DOHH2 (cell line): ENCODE measurements at regions not wholly inside any gene's neighbourhood (a gene's known extent, or its start where the extent isn't known, plus 50 kb on each side); places are given as distances from the start of the nearest gene placed in this dataset.

ENCODE experiments used
- H3F3A ChIP-seq: fragments of 200-600 bp; sonication (generic), shearing (Covaris generic); 2 replicates; pipeline ENCODE4 v1.6.0; 2016; ENCODE audit warnings: antibody characterized with exemption, mild to moderate bottlenecking; ENCODE audit not compliant: control insufficient read depth, insufficient read depth
- H3K27ac ChIP-seq: fragments of 200-600 bp; sonication (generic); 2 replicates; pipeline ENCODE4 v1.5.1; 2014; ENCODE audit warnings: low read depth, mild to moderate bottlenecking, low read length, moderate library complexity
- H3K27me3 ChIP-seq: fragments of 200-600 bp; sonication (generic); 2 replicates; pipeline ENCODE4 v1.6.1; 2014; ENCODE audit warnings: mild to moderate bottlenecking, low read length, mixed read lengths; ENCODE audit not compliant: control insufficient read depth
- H3K36me3 ChIP-seq: fragments of 200-600 bp; sonication (generic); 2 replicates; pipeline ENCODE4 v1.6.1; 2014; ENCODE audit warnings: mild to moderate bottlenecking, low read length, moderate library complexity, mixed read lengths; ENCODE audit not compliant: control insufficient read depth
- H3K4me1 ChIP-seq: fragments of 200-600 bp; sonication (generic); 2 replicates; pipeline ENCODE4 v1.6.1; 2014; ENCODE audit warnings: mild to moderate bottlenecking, low read length, mixed read lengths; ENCODE audit not compliant: control insufficient read depth
- H3K4me2 ChIP-seq: fragments of 200-600 bp; sonication (generic); 2 replicates; pipeline ENCODE4 v1.6.0; 2014; ENCODE audit warnings: mild to moderate bottlenecking, low read length, moderate library complexity
- H3K4me3 ChIP-seq: fragments of 200-600 bp; sonication (generic); 2 replicates; pipeline ENCODE4 v1.5.1; 2014; ENCODE audit warnings: mild to moderate bottlenecking, low read length, mixed read lengths
- H3K79me2 ChIP-seq: fragments of 200-600 bp; sonication (generic); 2 replicates; pipeline ENCODE4 v1.6.1; 2014; ENCODE audit warnings: mild to moderate bottlenecking, low read length, mixed read lengths; ENCODE audit not compliant: control insufficient read depth
- H3K9me2 ChIP-seq: fragments of 200-600 bp; sonication (generic); replicated peaks from 2 replicates; pipeline ENCODE4 v1.6.1; 2014; ENCODE audit warnings: mild to moderate bottlenecking, low read length, mixed read lengths; ENCODE audit not compliant: control insufficient read depth
- H3K9me3 ChIP-seq: fragments of 200-600 bp; sonication (generic); 2 replicates; pipeline ENCODE4 v1.6.1; 2014; ENCODE audit warnings: antibody characterized with exemption, low read length, mixed read lengths; ENCODE audit not compliant: control insufficient read depth, insufficient read depth
- H4K20me1 ChIP-seq: fragments of 200-600 bp; sonication (generic); 2 replicates; pipeline ENCODE4 v1.6.0; 2014; ENCODE audit warnings: low read depth, mild to moderate bottlenecking, antibody characterized with exemption, low read length, moderate library complexity; ENCODE audit not compliant: control insufficient read depth, insufficient read depth
- CTCF ChIP-seq: fragments of 200-600 bp; sonication (generic); IDR thresholded peaks from one replicate; pipeline ENCODE4 v1.5.1; 2014; ENCODE audit warnings: antibody characterized with exemption, mild to moderate bottlenecking, low read depth, low read length; ENCODE audit not compliant: poor library complexity, severe bottlenecking
- EZH2phosphoT487 ChIP-seq: fragments of 200-600 bp; sonication (generic); IDR thresholded peaks from 2 replicates; pipeline ENCODE4 v1.6.1; 2017; ENCODE audit warnings: borderline replicate concordance, mild to moderate bottlenecking, antibody characterized with exemption, low read length, moderate library complexity, mixed read lengths

DNA sequence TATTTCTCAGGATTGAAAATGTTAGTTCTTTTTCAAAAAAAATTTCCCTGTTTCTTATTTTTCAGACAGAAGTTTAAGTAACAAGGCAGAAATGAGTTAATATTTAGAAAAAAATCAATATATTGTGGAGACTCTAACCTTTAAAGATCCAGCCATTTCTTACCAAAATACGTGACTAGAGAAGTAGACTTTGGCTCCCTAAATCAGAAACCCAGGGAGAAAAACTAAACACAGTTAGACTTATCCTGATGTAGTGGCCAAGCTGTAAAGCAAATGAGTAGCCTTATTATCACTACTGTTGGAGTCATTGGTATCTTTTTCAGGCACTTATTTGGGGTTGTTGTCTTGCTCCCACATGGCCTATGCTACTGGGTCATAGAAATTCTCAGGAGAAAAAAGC is 1556.4 kb upstream of the ADGRL3 start:
- Histone ChIP-seq H3K9me3 (no peaks in the 10 kb centered on the region), H3K4me1 (no peaks in the 10 kb centered on the region), H3K4me3 (no peak overlapping the region), H3K4me2 (no peak overlapping the region), H3K27ac (no peak overlapping the region), H3F3A (no peaks in the 10 kb centered on the region), H3K9me2 (no peaks in the 10 kb centered on the region), H4K20me1 (no peaks in the 10 kb centered on the region), H3K79me2 (no peaks in the 10 kb centered on the region), H3K36me3 (no peaks in the 10 kb centered on the region), H3K27me3 (no peaks in the 10 kb centered on the region)
- TF ChIP-seq CTCF: no peak
- TF ChIP-seq EZH2phosphoT487: no peak

DNA sequence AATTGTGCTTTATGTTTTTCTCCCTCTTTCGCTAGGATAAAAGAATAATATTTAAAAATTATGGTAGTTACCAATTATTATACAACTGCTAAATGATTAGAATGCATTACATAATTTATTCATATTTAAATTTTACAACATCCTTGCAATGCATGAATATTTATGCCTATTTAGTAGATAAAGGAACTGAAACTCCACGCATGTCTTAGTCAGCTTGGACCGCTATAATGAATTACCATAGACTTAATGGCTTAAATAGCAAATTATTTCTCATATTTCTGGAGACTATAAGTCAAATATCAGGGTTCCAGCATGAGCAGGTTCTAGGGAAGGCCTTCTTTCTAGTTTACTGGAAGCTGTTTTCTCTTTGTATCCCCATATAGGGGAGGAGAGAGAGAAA is 1555.4 kb upstream of the ADGRL3 start:
- H3K27ac ChIP-seq: no peak overlapping the region
- TF ChIP-seq CTCF: no peak
- TF ChIP-seq EZH2phosphoT487: no peak

DNA sequence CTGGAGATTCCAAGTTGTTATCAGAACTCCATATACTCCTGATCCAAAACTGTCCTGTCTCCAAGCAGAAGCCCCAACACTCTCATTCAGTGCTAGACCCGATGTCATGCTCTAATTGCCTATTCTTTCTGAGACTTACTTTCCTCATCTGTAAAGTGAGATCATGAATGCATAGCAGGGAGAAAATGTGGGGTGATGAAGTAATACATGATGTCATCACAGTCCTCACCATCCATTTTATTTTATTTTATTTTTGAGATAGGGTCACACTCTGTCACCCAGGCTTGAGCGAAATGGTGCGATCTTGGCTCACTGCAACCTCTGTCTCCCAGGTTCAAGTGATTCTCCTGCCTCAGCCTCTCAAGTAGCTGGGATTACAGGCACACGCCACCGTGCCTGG is 1554.0 kb upstream of the ADGRL3 start:
- H3F3A ChIP-seq: no peaks in the 10 kb centered on the region
- no peaks in the 10 kb centered on the region for H3K36me3 ChIP-seq
- H3K4me3 ChIP-seq: no peak overlapping the region
- TF ChIP-seq EZH2phosphoT487 (no peak), CTCF (no peak)
- no peaks in the 10 kb centered on the region for H3K27me3 ChIP-seq
- no peak overlapping the region for H3K4me2 ChIP-seq
- no peak overlapping the region for H3K27ac ChIP-seq
- no peaks in the 10 kb centered on the region for H3K9me3 ChIP-seq
- no peaks in the 10 kb centered on the region for H3K9me2 ChIP-seq
- no peaks in the 10 kb centered on the region for H3K79me2 ChIP-seq
- H4K20me1 ChIP-seq: no peaks in the 10 kb centered on the region
- no peaks in the 10 kb centered on the region for H3K4me1 ChIP-seq

More for the DNA sequence above, 1555.4 kb upstream of the ADGRL3 start:
- H4K20me1 ChIP-seq: no peaks in the 10 kb centered on the region
- no peaks in the 10 kb centered on the region for H3K9me2 ChIP-seq
- H3F3A ChIP-seq: no peaks in the 10 kb centered on the region
- no peak overlapping the region for H3K4me3 ChIP-seq
- H3K9me3 ChIP-seq: no peaks in the 10 kb centered on the region
- no peaks in the 10 kb centered on the region for H3K27me3 ChIP-seq
- H3K4me1 ChIP-seq: no peaks in the 10 kb centered on the region
- no peaks in the 10 kb centered on the region for H3K79me2 ChIP-seq
- no peaks in the 10 kb centered on the region for H3K36me3 ChIP-seq
- H3K4me2 ChIP-seq: no peak overlapping the region

- no peaks in the 10 kb centered on the region for H3F3A ChIP-seq
- no peaks in the 10 kb centered on the region for H3K79me2 ChIP-seq
- TF ChIP-seq EZH2phosphoT487 (no peak), CTCF (no peak)
- no peak overlapping the region for H3K4me3 ChIP-seq
- H3K4me2 ChIP-seq: no peak overlapping the region
- no peaks in the 10 kb centered on the region for H3K36me3 ChIP-seq
- H3K9me3 ChIP-seq: no peaks in the 10 kb centered on the region
- H3K4me1 ChIP-seq: no peaks in the 10 kb centered on the region
- no peak overlapping the region for H3K27ac ChIP-seq
- no peaks in the 10 kb centered on the region for H4K20me1 ChIP-seq
- no peaks in the 10 kb centered on the region for H3K27me3 ChIP-seq
- no peaks in the 10 kb centered on the region for H3K9me2 ChIP-seq
These were observed 1553.1 kb upstream of the ADGRL3 start for GRCh38 chr4:59647011-59647410.
